ENCODE measurements at regions not wholly inside any gene's neighbourhood (a gene's known extent, or its start where the extent isn't known, plus 50 kb on each side); places are given as distances from the start of the nearest gene placed in this dataset.

GRCh38 chr2:228927028-228928010 is 343.8 kb downstream of the PID1 start:
- no peaks in the 10 kb centered on the region for H3K27me3 ChIP-seq
- no peaks in the 10 kb centered on the region for H3K36me3 ChIP-seq
- TF ChIP-seq EP300 (IDR thresholded peaks at IDR 0.05), result no peak
- no peak for TF ChIP-seq CTCF (IDR thresholded peaks at IDR 0.05)
- TF ChIP-seq POLR2A (IDR thresholded peaks at IDR 0.05), result no peak
- no peak for TF ChIP-seq POLR2AphosphoS5 (IDR thresholded peaks at IDR 0.05)
- no peaks in the 10 kb centered on the region for H3K4me1 ChIP-seq
- peaks cover 0 to 2% (median 0%) of the 10 kb centered on the region in 4 donors for H3K9me3 ChIP-seq
- DNase-seq, result no peak
- intact Hi-C loops (cut with DNase I), result no loop called here
- 59 to 61% methylated on average over 3 of the region's 3 CpGs for WGBS, 2 donors
- H3K27ac ChIP-seq, result no peak overlapping the region
- no peak overlapping the region for H3K4me3 ChIP-seq

- H3K27me3 ChIP-seq, result no peaks in the 10 kb centered on the region
- intact Hi-C loops (cut with DNase I), result no loop called here
- H3K9me3 ChIP-seq, result no peaks in the 10 kb centered on the region
- H3K4me1 ChIP-seq, result no peaks in the 10 kb centered on the region
- H3K36me3 ChIP-seq, result no peaks in the 10 kb centered on the region
- no peak overlapping the region for H3K4me3 ChIP-seq
- 84 to 86% methylated on average over 4 of the region's 4 CpGs for WGBS, 2 donors
- DNase-seq, result no peak
- no peak overlapping the region for H3K27ac ChIP-seq
- TF ChIP-seq POLR2AphosphoS5 (IDR thresholded peaks at IDR 0.05) (no peak), POLR2A (IDR thresholded peaks at IDR 0.05) (no peak), CTCF (IDR thresholded peaks at IDR 0.05) (no peak), EP300 (IDR thresholded peaks at IDR 0.05) (no peak)
Observed at GRCh38 chr2:228919808-228920207, 351.3 kb downstream of the PID1 start.

- TF ChIP-seq POLR2AphosphoS5 (IDR thresholded peaks at IDR 0.05) (no peak), CTCF (IDR thresholded peaks at IDR 0.05) (no peak), POLR2A (IDR thresholded peaks at IDR 0.05) (no peak), EP300 (IDR thresholded peaks at IDR 0.05) (no peak)
- Histone ChIP-seq H3K9me3 (no peaks in the 10 kb centered on the region), H3K27ac (no peak overlapping the region), H3K27me3 (no peaks in the 10 kb centered on the region), H3K36me3 (no peaks in the 10 kb centered on the region), H3K4me3 (no peak overlapping the region), H3K4me1 (no peaks in the 10 kb centered on the region)
- WGBS, 2 donors, result 56 to 57% methylated on average over 1 of the region's 1 CpG
- DNase-seq, result no peak
- intact Hi-C loops (cut with DNase I), result no loop called here
Observed at GRCh38 chr2:228917220-228917619, 353.9 kb downstream of the PID1 start.

- Histone ChIP-seq H3K4me3 (no peak overlapping the region), H3K27ac (no peak overlapping the region), H3K4me1 (no peaks in the 10 kb centered on the region), H3K27me3 (no peaks in the 10 kb centered on the region), H3K36me3 (no peaks in the 10 kb centered on the region), H3K9me3 (no peaks in the 10 kb centered on the region)
- 81 to 87% methylated on average over 4 of the region's 4 CpGs for WGBS, 2 donors
- TF ChIP-seq POLR2AphosphoS5 (IDR thresholded peaks at IDR 0.05) (no peak), CTCF (IDR thresholded peaks at IDR 0.05) (no peak), EP300 (IDR thresholded peaks at IDR 0.05) (no peak), POLR2A (IDR thresholded peaks at IDR 0.05) (no peak)
- DNase-seq, result no peak
- intact Hi-C loops (cut with DNase I), result no loop called here
Observed at GRCh38 chr2:228916416-228917090, 354.5 kb downstream of the PID1 start.

All from sigmoid colon (tissue), 6 donors.